Lower leg skin (tissue), 4 donors: ENCODE measurements at regions not wholly inside any gene's neighbourhood (a gene's known extent, or its start where the extent isn't known, plus 50 kb on each side); places are given as distances from the start of the nearest gene placed in this dataset.

ENCODE experiments used
- DNase-seq, 2 donors: peaks; one replicate each; pipeline ENCODE4 v3.0.0-alpha.2; 2019; ENCODE audit warnings: low spot score in 2 of 2
- H3K4me3 ChIP-seq: fragments of 200-600 bp; sonication (generic); 2 replicates; pipeline ENCODE4 v1.5.1; 2017; ENCODE audit warnings: mild to moderate bottlenecking, low read depth; ENCODE audit not compliant: poor library complexity, severe bottlenecking
- CTCF ChIP-seq, 3 donors: fragments of 450-650 bp; IDR thresholded peaks; one replicate each; pipeline ENCODE4 v1.5.1; 2016; ENCODE audit warnings: antibody characterized with exemption in 3 of 3, mild to moderate bottlenecking in 3 of 3, moderate library complexity in 2 of 3
- POLR2A ChIP-seq, 2 donors: fragments of 450-650 bp; IDR thresholded peaks; one replicate each; pipeline ENCODE4 v1.6.1; 2016 to 2017; ENCODE audit warnings: antibody characterized with exemption in 2 of 2, mild to moderate bottlenecking in 1 of 2, moderate library complexity in 1 of 2
- WGBS, 2 donors: methylation state at CpG; one replicate each; pipeline ENCODE4 v1.1.5; 2018; 5-methylcytosine and 5-hydroxymethylcytosine counted together
- intact Hi-C: fragments of 100-400 bp; cut with DNase I; formaldehyde crosslinking; loops from one replicate; pipeline ENCODE4 v1.15.0; 2023; ENCODE audit warnings: low total_unique reads

- no peak for TF ChIP-seq CTCF (IDR thresholded peaks at IDR 0.05)
- TF ChIP-seq POLR2A (IDR thresholded peaks at IDR 0.05) = no peak
- DNase-seq = no peak
- WGBS, 2 donors = 60 to 67% methylated on average over 3 of the region's 3 CpGs
- intact Hi-C loops = no loop called here
- H3K4me3 ChIP-seq = no peak overlapping the region
Observed at GRCh38 chr3:74059301-74059922, 434.7 kb upstream of the PDZRN3 start.

- intact Hi-C loops = no loop called here
Observed at GRCh38 chr3:74057169-74057568, 432.4 kb upstream of the PDZRN3 start.

GRCh38 chr3:74055061-74055460 lies 430.3 kb upstream of the PDZRN3 start:
- WGBS, 2 donors = 51 to 63% methylated on average over 3 of the region's 3 CpGs
- DNase-seq = no peak
- intact Hi-C loops = no loop called here
- H3K4me3 ChIP-seq = no peak overlapping the region
- no peak for TF ChIP-seq CTCF (IDR thresholded peaks at IDR 0.05)
- TF ChIP-seq POLR2A (IDR thresholded peaks at IDR 0.05) = no peak

More at GRCh38 chr3:74057169-74057568, 432.4 kb upstream of the PDZRN3 start:
- no peak for DNase-seq
- 70 to 75% methylated on average over 1 of the region's 1 CpG for WGBS, 2 donors
- H3K4me3 ChIP-seq = no peak overlapping the region
- TF ChIP-seq POLR2A (IDR thresholded peaks at IDR 0.05) (no peak), CTCF (IDR thresholded peaks at IDR 0.05) (no peak)

GRCh38 chr3:74054566-74054965 lies 429.8 kb upstream of the PDZRN3 start:
- no peak for TF ChIP-seq CTCF (IDR thresholded peaks at IDR 0.05)
- no peak for TF ChIP-seq POLR2A (IDR thresholded peaks at IDR 0.05)
- intact Hi-C loops = no loop called here
- DNase-seq = no peak

GRCh38 chr3:74053970-74054516 lies 429.3 kb upstream of the PDZRN3 start:
- intact Hi-C loops = no loop called here
- no peak for DNase-seq
- no peak overlapping the region for H3K4me3 ChIP-seq
- TF ChIP-seq CTCF (IDR thresholded peaks at IDR 0.05) (no peak), POLR2A (IDR thresholded peaks at IDR 0.05) (no peak)

More at GRCh38 chr3:74054566-74054965, 429.8 kb upstream of the PDZRN3 start:
- H3K4me3 ChIP-seq = no peak overlapping the region

- intact Hi-C loops = no loop called here
- 77 to 80% methylated on average over 5 of the region's 5 CpGs for WGBS, 2 donors
- TF ChIP-seq POLR2A (IDR thresholded peaks at IDR 0.05) = no peak
Observed at GRCh38 chr3:74049444-74049843, 424.7 kb upstream of the PDZRN3 start.

More at GRCh38 chr3:74049444-74049843, 424.7 kb upstream of the PDZRN3 start:
- no peak for DNase-seq
- H3K4me3 ChIP-seq = no peak overlapping the region
